NOMO-1 (cell line): ENCODE measurements at regions not wholly inside any gene's neighbourhood (a gene's known extent, or its start where the extent isn't known, plus 50 kb on each side); places are given as distances from the start of the nearest gene placed in this dataset.

Experiments used
- DNase-seq, 2 experiments: peaks; one replicate each; lab custom pipeline; 2025; ENCODE audit not compliant: unreplicated experiment in 2 of 2; lab: John Stamatoyannopoulos, UW

- DNase-seq: no peak
These were observed 77.3 kb upstream of the ITGA1 start for GRCh38 chr5:52710310-52710971.

- no peak for DNase-seq
These were observed 76.6 kb upstream of the ITGA1 start for GRCh38 chr5:52710972-52711596.

GRCh38 chr5:52712354-52712753 lies 75.4 kb upstream of the ITGA1 start:
- no peak for DNase-seq

GRCh38 chr5:52725065-52725746 lies 62.5 kb upstream of the ITGA1 start:
- DNase-seq: peak; percentile 53 to 84

- DNase-seq: no peak
These were observed 61.9 kb upstream of the ITGA1 start for GRCh38 chr5:52725808-52726207.

GRCh38 chr5:52727020-52727419 lies 60.7 kb upstream of the ITGA1 start:
- no peak for DNase-seq

- no peak for DNase-seq
These were observed 60.1 kb upstream of the ITGA1 start for GRCh38 chr5:52727576-52727975.

DNA sequence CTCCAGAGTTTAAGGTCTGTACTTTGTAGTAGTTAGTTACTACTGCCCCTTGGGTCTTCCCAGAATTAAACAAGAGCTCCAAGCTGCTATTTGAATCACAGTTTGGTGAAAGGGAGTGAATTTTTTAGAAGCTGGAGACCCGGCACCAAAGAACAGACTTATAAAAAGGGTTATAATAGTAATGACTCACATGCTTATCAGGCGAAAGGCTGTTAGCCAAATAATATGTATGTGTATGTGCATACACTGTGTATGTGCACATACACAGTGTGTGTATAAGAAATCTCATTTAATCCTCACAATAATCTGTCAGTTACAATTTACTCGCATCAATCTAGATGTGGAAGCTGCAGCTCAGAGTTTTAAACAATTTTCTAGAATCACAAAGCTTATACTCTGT lies 59.5 kb upstream of the ITGA1 start:
- DNase-seq: no peak

DNA sequence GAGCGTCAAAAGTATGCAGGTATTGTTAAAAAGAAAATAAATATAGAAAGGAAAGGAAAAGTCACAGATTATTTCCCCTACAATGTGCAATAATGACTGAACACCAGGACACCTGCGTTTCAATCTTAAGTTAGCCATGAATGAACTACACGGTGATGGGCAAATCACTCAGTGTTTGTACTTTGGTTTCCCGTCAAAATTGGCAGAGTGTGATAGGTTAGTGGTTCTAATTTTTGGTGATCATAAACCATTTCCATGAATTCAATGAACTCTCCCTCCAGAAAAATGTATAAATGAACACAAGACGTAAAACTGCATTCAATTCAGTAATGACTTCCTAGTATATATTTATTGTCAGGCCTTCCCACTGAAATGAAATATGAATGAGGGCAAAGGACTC lies 59.0 kb upstream of the ITGA1 start:
- no peak for DNase-seq

DNA sequence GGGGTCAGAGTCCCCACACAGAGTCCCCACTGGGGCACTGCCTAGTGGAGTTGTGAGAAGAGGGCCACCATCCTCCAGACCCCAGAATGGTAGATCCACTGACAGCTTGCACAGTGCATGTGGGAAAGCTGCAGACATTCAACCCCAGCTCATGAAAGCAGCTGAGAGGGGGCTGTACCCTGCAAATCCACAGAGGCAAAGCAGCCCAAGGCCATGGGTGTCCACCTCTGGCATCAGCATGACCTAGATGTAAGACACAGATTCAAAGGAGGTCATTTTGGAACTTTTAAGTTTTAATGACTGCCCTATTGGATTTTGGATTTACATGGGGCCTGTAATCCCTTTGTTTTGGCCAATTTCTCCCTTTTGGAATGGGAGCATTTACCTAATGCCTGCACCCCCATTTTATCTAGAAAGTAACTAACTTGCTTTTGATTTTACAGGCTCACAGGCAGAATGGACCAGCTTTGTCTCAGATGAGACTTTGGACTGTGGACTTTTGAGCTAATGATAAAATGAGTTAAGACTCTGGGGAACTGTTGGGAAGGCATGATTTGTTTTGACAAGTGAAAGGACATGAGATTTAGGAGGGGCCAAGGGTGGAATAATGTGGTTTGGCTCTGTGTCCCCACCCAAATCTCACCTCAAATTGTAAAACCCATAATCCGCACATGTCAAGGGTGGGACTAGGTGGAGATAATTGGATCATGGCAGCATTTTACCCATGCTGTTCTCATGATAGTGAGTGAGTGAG lies 56.3 kb upstream of the ITGA1 start:
- DNase-seq: no peak

DNA sequence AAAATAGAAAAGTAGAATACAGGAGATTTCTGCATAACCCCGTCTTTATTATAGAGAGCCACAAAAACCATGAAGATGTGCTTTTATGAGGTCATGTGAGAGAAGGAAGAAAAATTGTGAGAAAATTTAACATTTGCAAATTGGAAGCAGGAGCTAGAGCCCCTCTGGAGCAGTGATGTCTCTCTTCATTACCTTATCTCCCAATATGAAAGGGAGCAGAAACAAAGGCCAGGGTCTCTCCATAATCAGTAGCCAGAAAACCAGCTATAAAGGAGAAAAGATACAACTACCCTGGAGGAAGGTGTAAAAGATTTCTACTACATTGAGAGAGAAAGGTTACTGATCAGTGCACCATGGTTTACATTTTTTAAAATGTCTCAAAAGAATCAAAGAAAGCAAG lies 53.2 kb upstream of the ITGA1 start:
- no peak for DNase-seq

DNA sequence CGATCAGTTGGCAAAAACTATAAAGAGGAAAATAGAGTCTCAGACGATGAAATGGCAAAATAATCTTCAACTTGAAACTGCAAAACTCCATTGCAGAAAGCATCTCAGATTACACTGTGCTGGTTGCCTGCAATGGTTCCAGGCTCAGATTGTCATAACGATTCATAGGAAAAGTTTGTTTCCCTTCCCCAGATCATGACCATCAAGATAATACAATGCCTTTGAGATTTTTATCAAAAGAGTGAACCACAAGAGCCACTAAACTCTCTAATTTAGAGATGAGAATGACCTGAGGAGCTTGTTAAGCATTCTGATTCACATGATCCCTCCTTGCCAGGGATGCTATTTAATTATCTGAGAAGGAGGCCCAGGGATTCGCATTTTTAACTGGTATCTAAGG lies 52.6 kb upstream of the ITGA1 start:
- DNase-seq: no peak
